Colonic mucosa (tissue), 4 donors: ENCODE measurements at regions not wholly inside any gene's neighbourhood (a gene's known extent, or its start where the extent isn't known, plus 50 kb on each side); places are given as distances from the start of the nearest gene placed in this dataset.
"Not testable (repeated sequence)": the region's sequence is repeated elsewhere in the genome, so short reads cannot be mapped to it uniquely, and the experiment has no call there.

Experiments
- DNase-seq: peaks from one replicate; pipeline ENCODE4 v3.0.0-alpha.2; 2020
- H3K27ac ChIP-seq: fragments of 200-600 bp; one replicate; pipeline ENCODE4 v1.8.0; 2021
- H3K27me3 ChIP-seq: fragments of 200-600 bp; one replicate; pipeline ENCODE4 v1.8.0; 2021
- H3K36me3 ChIP-seq: fragments of 200-600 bp; one replicate; pipeline ENCODE4 v1.8.0; 2021
- H3K4me1 ChIP-seq: fragments of 200-600 bp; one replicate; pipeline ENCODE4 v1.8.0; 2021; ENCODE audit warnings: mild to moderate bottlenecking
- H3K4me3 ChIP-seq: fragments of 200-600 bp; one replicate; pipeline ENCODE4 v1.8.0; 2021
- H3K9ac ChIP-seq, 2 donors: one replicate each; pipeline ENCODE4 v1.7.0; 2013; ENCODE audit warnings: control low read depth in 2 of 2, low read depth in 2 of 2, low read length in 2 of 2
- H3K9me3 ChIP-seq: fragments of 200-600 bp; one replicate; pipeline ENCODE4 v1.8.0; 2021
- CTCF ChIP-seq: fragments of 200-600 bp; IDR thresholded peaks from one replicate; pipeline ENCODE4 v1.8.0; 2022; ENCODE audit warnings: antibody characterized with exemption, mild to moderate bottlenecking
- intact Hi-C: fragments of 100-400 bp; cut with DNase I; formaldehyde crosslinking; loops from one replicate; pipeline ENCODE4 v1.14.1; 2022
- donor health status: healthy.
- donor health status: DM: no; HTN: no; CAD: no.
- donor health status: DM: no; HTN: no; CAD: no.

- H3K4me1 ChIP-seq: no peaks in the 10 kb centered on the region
- DNase-seq: no peak
- no peak overlapping the region for H3K27ac ChIP-seq
- H3K27me3 ChIP-seq: no peaks in the 10 kb centered on the region
- no peaks in the 10 kb centered on the region for H3K36me3 ChIP-seq
- H3K9ac ChIP-seq: no peak overlapping the region
- intact Hi-C loops: no loop called here
- H3K9me3 ChIP-seq: no peaks in the 10 kb centered on the region
- H3K4me3 ChIP-seq: no peak overlapping the region
- no peak for TF ChIP-seq CTCF
Measured at GRCh38 chr10:61018146-61018545, 74.2 kb upstream of the RHOBTB1 start.

DNA sequence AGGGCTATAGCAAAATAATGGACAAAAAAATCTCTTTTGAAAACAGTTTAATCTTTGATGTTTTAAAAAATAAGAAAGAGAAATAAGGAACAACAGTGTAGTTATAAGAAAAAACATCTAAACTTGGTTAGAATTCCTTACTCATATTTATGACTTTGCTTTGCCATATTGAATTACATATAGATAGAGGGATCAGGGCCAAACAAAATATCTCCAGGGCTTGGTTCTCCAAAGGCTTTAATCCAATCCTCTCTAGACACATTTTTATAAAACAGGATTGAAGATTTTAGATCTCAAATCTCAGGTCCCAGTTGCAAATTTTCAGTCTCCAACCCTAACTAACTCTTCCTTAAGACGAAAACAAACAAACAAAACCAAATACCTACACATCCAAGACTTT is 72.6 kb upstream of the RHOBTB1 start:
- TF ChIP-seq CTCF: no peak
- H3K4me3 ChIP-seq: no peak overlapping the region
- H3K4me1 ChIP-seq: no peaks in the 10 kb centered on the region
- no peak overlapping the region for H3K27ac ChIP-seq
- no peak for DNase-seq
- no peak overlapping the region for H3K9ac ChIP-seq
- intact Hi-C loops: no loop called here
- H3K27me3 ChIP-seq: no peaks in the 10 kb centered on the region
- H3K36me3 ChIP-seq: no peaks in the 10 kb centered on the region
- no peaks in the 10 kb centered on the region for H3K9me3 ChIP-seq

- no peak overlapping the region for H3K4me3 ChIP-seq
- no peaks in the 10 kb centered on the region for H3K9me3 ChIP-seq
- no peaks in the 10 kb centered on the region for H3K36me3 ChIP-seq
- no peak overlapping the region for H3K9ac ChIP-seq
- H3K27me3 ChIP-seq: no peaks in the 10 kb centered on the region
- intact Hi-C loops: no loop called here
- no peaks in the 10 kb centered on the region for H3K4me1 ChIP-seq
- TF ChIP-seq CTCF: no peak
- H3K27ac ChIP-seq: no peak overlapping the region
- DNase-seq: no peak
Measured at GRCh38 chr10:61016007-61016406, 72.0 kb upstream of the RHOBTB1 start.

DNA sequence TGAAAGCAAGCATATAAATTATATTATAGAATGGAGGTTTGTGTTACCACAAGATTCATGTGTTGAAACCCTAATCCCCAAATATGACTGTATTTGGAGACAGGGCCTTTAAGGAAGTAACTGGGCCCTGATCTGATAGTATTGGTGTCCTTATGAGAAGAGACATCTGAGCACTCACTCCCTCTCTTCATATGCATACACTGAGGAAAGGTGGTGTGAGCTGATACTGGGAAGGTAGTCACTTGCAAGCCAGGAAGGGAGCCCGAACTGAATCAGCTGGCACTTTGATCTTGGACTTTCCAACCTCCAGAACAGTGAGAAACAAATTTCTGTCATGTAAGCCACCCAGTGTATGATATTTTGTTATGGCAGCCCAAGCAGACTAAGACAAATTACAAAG is 66.9 kb upstream of the RHOBTB1 start:
- H3K27ac ChIP-seq: no peak overlapping the region
- no peak for TF ChIP-seq CTCF
- no peaks in the 10 kb centered on the region for H3K36me3 ChIP-seq
- no peak overlapping the region for H3K4me3 ChIP-seq
- H3K9me3 ChIP-seq: no peaks in the 10 kb centered on the region
- no peak overlapping the region for H3K9ac ChIP-seq
- H3K4me1 ChIP-seq: no peaks in the 10 kb centered on the region
- no peaks in the 10 kb centered on the region for H3K27me3 ChIP-seq
- no peak for DNase-seq
- intact Hi-C loops: no loop called here

DNA sequence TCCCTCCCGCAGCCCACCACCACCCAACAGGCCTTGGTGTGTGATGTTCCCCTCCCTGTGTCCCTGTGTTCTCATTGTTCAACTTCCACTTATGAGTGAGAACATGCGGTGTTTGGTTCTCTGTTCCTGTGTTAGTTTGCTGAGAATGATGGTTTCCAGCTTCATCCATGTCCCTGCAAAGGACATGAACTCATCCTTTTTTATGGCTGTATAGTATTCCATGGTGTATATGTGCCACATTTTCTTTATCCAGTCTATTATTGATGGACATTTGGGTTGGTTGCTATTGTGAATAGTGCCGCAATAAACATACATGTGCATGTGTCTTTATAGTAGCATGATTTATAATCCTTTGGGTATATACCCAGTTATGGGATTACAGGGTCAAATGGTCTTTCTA is 59.1 kb upstream of the RHOBTB1 start:
- intact Hi-C loops, DNase-seq, H3K4me1 ChIP-seq, H3K36me3 ChIP-seq, H3K9ac ChIP-seq, H3K9me3 ChIP-seq, H3K27ac ChIP-seq, H3K27me3 ChIP-seq, H3K4me3 ChIP-seq: not testable (repeated sequence)

DNA sequence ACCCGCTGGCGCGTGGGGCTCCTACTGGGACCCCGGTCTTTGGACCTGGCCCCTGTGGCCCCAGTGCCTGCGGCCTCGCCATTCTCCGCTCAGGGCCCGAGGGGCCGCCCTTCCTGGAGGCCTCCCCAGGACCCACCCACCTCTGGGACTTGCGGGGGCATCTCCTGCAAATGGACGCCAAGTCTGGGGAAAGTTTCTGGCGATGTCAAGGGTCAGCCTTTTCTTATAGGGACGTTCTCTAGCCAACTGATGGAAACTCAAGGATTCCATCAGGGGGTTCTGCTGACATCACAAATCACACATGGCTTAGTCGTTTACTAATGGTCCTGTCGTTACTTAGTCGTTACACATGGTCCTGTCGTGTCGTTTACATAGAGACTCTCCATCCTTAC is 57.7 kb upstream of the RHOBTB1 start:
- H3K9ac ChIP-seq: no peak overlapping the region
- H3K4me3 ChIP-seq: peak overlapping the region; percentile 32
- no peaks in the 10 kb centered on the region for H3K4me1 ChIP-seq
- no peak for TF ChIP-seq CTCF
- H3K9me3 ChIP-seq: no peaks in the 10 kb centered on the region
- DNase-seq: no peak
- H3K27ac ChIP-seq: no peak overlapping the region
- intact Hi-C loops: no loop called here
- no peaks in the 10 kb centered on the region for H3K27me3 ChIP-seq
- no peaks in the 10 kb centered on the region for H3K36me3 ChIP-seq
